Adipocyte (in vitro differentiated cells): ENCODE measurements at regions not wholly inside any gene's neighbourhood (a gene's known extent, or its start where the extent isn't known, plus 50 kb on each side); places are given as distances from the start of the nearest gene placed in this dataset.

Experiments
- DNase-seq: peaks from one replicate; pipeline ENCODE4 v3.0.0-alpha.2; 2015; ENCODE audit warnings: low read depth
- H3K27me3 ChIP-seq: replicated peaks from 2 replicates; pipeline ENCODE4 v1.7.0; 2013; ENCODE audit warnings: mild to moderate bottlenecking, low read length, moderate library complexity; ENCODE audit not compliant: control insufficient read depth, insufficient read depth
- H3K36me3 ChIP-seq: 2 replicates; pipeline ENCODE4 v1.7.0; 2013; ENCODE audit warnings: low read length, mild to moderate bottlenecking, moderate library complexity; ENCODE audit not compliant: control insufficient read depth, insufficient read depth, severe bottlenecking
- H3K4me1 ChIP-seq: 2 replicates; pipeline ENCODE4 v1.7.0; 2013; ENCODE audit warnings: mild to moderate bottlenecking, low read length, moderate library complexity; ENCODE audit not compliant: control insufficient read depth, insufficient read depth
- H3K4me3 ChIP-seq: 2 replicates; pipeline ENCODE4 v1.7.0; 2013; ENCODE audit warnings: mild to moderate bottlenecking, low read length, moderate library complexity
- H3K9ac ChIP-seq: 2 replicates; pipeline ENCODE4 v1.7.0; 2013; ENCODE audit warnings: mild to moderate bottlenecking, low read length, moderate library complexity
- H3K9me3 ChIP-seq: 2 replicates; pipeline ENCODE4 v1.7.0; 2013; ENCODE audit warnings: mild to moderate bottlenecking, low read length, moderate library complexity; ENCODE audit not compliant: control insufficient read depth

DNA sequence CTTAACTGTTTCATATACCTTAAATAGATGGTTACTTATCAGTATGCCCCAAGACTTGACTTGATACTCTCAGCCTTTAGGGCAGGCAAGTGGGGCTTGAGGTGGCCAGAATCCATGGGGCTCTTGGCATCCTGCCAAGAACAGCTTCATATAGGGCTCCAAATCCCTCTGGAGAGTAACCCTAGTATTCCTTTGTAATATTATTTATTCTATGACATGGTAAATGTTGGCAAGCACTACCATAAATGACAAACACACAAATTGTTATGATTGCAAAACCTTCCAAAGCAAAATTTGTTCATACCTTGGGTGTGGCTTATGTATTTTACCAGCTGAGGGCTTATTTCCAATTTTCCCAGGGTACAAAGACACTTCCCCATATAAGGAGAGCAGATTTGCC is 257.4 kb upstream of the TRPC7 start:
- Histone ChIP-seq H3K9me3 (no peaks in the 10 kb centered on the region), H3K27me3 (no peaks in the 10 kb centered on the region), H3K4me1 (no peaks in the 10 kb centered on the region), H3K4me3 (no peak overlapping the region), H3K36me3 (no peaks in the 10 kb centered on the region), H3K9ac (no peak overlapping the region)
- DNase-seq, result no peak

DNA sequence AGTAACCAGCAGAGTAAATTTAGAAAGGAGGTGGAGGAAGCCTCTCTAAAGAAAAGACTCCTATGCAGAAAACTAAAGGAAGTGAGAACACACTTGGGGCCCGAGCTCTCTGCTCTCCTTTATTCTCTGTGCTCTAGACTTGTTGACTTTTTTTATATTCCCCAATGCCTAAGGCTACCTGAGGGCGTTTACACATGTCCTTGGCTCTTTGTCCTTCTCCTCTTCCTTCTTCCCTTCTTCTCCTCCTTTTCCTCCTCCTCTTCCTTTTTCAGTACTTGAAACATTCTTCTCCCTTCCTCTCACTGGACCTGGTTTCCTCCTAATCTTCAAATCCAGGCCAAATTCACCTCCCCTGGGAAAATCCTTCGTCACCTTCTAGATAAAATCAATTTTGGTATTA is 256.4 kb upstream of the TRPC7 start:
- Histone ChIP-seq H3K4me1 (no peaks in the 10 kb centered on the region), H3K36me3 (no peaks in the 10 kb centered on the region), H3K9me3 (no peaks in the 10 kb centered on the region), H3K9ac (no peak overlapping the region), H3K4me3 (no peak overlapping the region), H3K27me3 (no peaks in the 10 kb centered on the region)
- no peak for DNase-seq

GRCh38 chr5:136620621-136621020 is 255.3 kb upstream of the TRPC7 start:
- H3K36me3 ChIP-seq, result no peaks in the 10 kb centered on the region
- no peak for DNase-seq
- H3K4me3 ChIP-seq, result no peak overlapping the region
- no peaks in the 10 kb centered on the region for H3K9me3 ChIP-seq
- H3K27me3 ChIP-seq, result no peaks in the 10 kb centered on the region
- H3K9ac ChIP-seq, result no peak overlapping the region
- no peaks in the 10 kb centered on the region for H3K4me1 ChIP-seq

DNA sequence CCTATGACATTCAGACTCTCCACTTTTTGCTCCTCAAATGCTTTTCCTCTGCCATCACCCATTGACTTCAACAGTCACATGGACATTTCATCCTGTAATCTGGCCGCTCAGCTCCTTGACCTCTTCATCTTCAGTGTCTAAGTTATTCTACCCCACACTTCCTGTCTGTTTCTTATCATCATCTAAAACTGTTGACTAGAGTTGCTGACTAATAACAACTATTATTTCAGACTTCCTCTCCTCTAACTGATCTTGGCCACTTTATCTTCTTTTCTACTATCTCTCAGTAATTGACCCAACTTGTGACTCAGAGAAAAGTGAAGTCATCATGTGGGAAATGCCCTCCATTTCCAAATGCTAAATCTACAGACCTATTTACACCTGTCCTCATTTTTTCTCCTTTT is 254.7 kb upstream of the TRPC7 start:
- Histone ChIP-seq H3K4me3 (no peak overlapping the region), H3K27me3 (no peaks in the 10 kb centered on the region), H3K4me1 (no peaks in the 10 kb centered on the region), H3K9ac (no peak overlapping the region), H3K36me3 (no peaks in the 10 kb centered on the region), H3K9me3 (no peaks in the 10 kb centered on the region)
- DNase-seq, result no peak

DNA sequence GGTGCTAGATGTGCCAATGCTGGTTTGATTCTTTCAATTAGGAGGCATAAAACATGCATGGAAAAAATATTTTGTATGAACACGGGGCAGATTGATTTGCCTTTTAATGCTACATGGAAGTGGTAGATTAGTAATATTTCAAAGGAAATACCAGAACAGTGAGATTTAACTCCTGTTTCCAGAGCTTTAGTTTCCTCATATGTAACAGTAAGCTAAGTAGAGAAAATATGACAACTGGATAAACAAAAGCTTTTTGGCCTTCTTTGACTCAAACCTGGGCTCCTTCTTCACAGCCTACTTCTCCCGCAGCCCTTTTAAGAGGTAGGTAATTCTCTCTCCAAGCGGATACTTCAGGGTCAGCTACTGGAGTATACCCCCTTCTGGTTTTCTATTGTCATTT is 254.2 kb upstream of the TRPC7 start:
- Histone ChIP-seq H3K9ac (no peak overlapping the region), H3K4me3 (no peak overlapping the region), H3K4me1 (no peaks in the 10 kb centered on the region), H3K9me3 (no peaks in the 10 kb centered on the region), H3K27me3 (no peaks in the 10 kb centered on the region), H3K36me3 (no peaks in the 10 kb centered on the region)
- DNase-seq, result no peak

- Histone ChIP-seq H3K9me3 (no peaks in the 10 kb centered on the region), H3K4me1 (no peaks in the 10 kb centered on the region), H3K9ac (no peak overlapping the region), H3K36me3 (no peaks in the 10 kb centered on the region), H3K27me3 (no peaks in the 10 kb centered on the region), H3K4me3 (no peak overlapping the region)
- DNase-seq, result no peak
Observed at GRCh38 chr5:136615251-136616119, 250.1 kb upstream of the TRPC7 start.

GRCh38 chr5:136613230-136613629 is 247.9 kb upstream of the TRPC7 start:
- no peak for DNase-seq
- Histone ChIP-seq H3K36me3 (no peaks in the 10 kb centered on the region), H3K9ac (no peak overlapping the region), H3K4me1 (no peaks in the 10 kb centered on the region), H3K27me3 (no peaks in the 10 kb centered on the region), H3K9me3 (no peaks in the 10 kb centered on the region), H3K4me3 (no peak overlapping the region)

GRCh38 chr5:136605638-136606037 is 240.3 kb upstream of the TRPC7 start:
- DNase-seq, result no peak
- Histone ChIP-seq H3K9ac (no peak overlapping the region), H3K4me1 (no peaks in the 10 kb centered on the region), H3K4me3 (no peak overlapping the region), H3K27me3 (no peaks in the 10 kb centered on the region), H3K36me3 (no peaks in the 10 kb centered on the region), H3K9me3 (peaks cover 3% of the 10 kb centered on the region)

GRCh38 chr5:136600306-136600705 is 235.0 kb upstream of the TRPC7 start:
- Histone ChIP-seq H3K36me3 (no peaks in the 10 kb centered on the region), H3K4me3 (no peak overlapping the region), H3K9ac (no peak overlapping the region), H3K27me3 (no peaks in the 10 kb centered on the region), H3K4me1 (no peaks in the 10 kb centered on the region), H3K9me3 (peaks cover 18% of the 10 kb centered on the region)
- no peak for DNase-seq

DNA sequence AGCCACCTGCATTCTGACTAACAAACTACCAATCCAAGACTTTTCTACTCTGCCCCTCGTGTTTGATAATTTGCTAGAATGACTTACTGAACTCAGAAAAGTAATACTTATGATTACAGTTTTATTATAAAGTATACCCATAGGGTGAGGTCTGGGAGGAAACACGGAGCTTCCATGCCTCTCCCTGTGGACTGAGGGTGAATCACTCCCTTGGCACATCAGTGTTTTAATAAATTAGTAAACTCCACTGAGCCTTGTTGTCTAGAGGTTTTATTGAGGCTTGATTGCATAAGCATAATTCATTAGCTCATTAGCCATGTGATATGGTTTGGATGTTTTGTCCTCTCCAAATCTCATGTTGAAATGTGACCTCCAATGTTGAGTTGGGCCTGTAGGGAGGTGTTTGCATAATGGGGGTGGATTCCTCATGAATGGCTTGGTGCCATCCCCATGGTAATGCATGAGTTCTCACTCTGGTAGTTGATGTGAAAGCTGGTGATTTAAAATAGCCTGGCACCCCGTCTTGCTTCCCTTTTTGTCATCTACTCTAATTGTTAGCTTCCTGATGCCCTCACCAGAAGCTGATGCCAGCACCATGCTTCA is 233.6 kb upstream of the TRPC7 start:
- no peaks in the 10 kb centered on the region for H3K27me3 ChIP-seq
- peaks cover 18% of the 10 kb centered on the region for H3K9me3 ChIP-seq
- H3K36me3 ChIP-seq, result no peaks in the 10 kb centered on the region
- no peak overlapping the region for H3K9ac ChIP-seq
- no peaks in the 10 kb centered on the region for H3K4me1 ChIP-seq
- no peak overlapping the region for H3K4me3 ChIP-seq
- no peak for DNase-seq

- H3K9me3 ChIP-seq, result peaks cover 6% of the 10 kb centered on the region
- H3K27me3 ChIP-seq, result no peaks in the 10 kb centered on the region
- no peak for DNase-seq
- no peaks in the 10 kb centered on the region for H3K36me3 ChIP-seq
- no peak overlapping the region for H3K4me3 ChIP-seq
- no peaks in the 10 kb centered on the region for H3K4me1 ChIP-seq
- H3K9ac ChIP-seq, result no peak overlapping the region
Observed at GRCh38 chr5:136594416-136594815, 229.1 kb upstream of the TRPC7 start.
